Activated CD4-positive, alpha-beta T cell treated with anti-CD3 and anti-CD28 coated beads, Interleukin-2, amount 50 U/mL, for 16 hours (primary cell): ENCODE measurements at regions not wholly inside any gene's neighbourhood (a gene's known extent, or its start where the extent isn't known, plus 50 kb on each side); places are given as distances from the start of the nearest gene placed in this dataset.
"Not testable (repeated sequence)": the region's sequence is repeated elsewhere in the genome, so short reads cannot be mapped to it uniquely, and the experiment has no call there.

ENCODE experiments used
- DNase-seq: peaks from one replicate; pipeline ENCODE4 v3.0.0-alpha.2; 2020

DNA sequence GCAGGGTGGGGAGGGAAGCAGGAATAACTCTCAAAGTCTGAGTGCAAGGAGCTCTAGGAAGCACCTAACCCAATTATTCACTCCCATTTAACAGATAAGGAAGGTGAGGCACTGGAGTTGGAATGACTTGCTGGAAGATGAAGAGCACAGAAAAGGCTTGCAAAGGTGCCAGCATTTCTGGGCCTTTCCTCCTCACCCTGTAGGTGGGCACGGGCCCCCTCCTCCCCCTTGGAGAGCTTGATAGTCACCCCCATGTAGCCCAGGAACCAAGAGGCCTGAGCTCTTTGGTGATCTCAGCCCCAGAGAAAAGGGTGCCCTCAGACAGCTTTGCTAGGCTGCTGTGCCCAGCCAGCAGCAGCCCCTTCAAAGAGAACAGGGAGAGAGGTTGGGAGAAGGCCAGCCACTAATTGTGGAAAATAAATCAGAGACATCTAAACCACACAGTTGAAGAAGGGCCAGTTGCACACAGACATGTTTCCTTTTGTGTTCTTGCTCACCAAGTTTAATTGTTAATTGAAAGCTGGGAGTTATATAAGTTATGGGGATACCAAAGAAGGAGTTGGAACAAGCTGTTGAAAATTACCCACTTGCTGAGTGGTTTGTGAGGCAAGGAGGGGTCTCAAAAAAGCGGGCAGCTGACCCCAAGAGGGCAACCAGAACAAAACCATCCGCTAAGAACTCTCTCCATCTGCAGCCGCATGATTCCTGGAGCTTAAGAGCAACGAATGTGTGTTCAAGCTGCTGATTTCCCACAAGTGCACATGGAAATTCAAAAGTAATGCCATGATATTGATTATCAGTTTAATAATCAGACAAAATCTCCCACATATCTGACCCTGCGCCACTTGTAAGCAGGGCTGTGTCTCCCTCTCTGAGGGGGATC lies 77.0 kb downstream of the MRPL14 start:
- DNase-seq = no peak

DNA sequence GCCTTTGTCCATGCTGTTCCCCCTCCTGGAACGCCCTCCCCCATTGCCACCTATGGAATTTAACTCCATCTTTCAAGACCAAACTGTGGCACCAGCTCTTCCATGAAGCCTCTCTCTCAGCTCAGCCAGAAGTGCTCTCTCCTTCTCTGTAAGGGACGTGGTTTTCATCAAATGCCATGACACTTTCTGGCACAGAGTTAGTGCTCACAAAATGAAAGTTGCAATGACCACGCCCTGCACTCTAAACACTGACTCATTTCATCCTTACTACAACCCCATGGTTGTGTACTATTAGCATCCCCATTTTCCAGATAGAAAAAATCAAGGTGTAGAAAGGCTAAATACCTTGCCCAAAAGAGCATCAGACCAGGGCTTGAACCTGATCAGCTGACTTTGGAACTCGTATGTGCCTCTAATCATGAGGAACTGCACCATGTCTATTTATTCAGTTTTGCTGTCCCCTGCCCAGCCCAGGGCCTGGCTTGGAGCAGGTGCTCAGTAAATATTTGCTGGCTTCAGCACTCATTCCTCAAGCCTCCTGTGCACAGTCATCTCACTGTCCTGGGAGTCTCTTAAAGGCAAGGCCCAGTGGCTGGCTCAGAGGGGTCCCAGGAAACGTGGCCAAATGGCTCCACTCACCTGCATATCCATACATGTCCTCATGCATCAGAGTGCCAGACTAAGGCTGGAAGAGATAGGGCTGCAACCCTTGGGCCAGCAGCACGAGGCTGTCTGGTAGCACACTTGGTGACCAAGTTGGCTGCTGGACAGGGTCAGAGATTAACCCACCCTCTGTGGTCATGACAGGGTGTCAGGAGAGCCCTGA lies 77.9 kb downstream of the MRPL14 start:
- peak; percentile 48 for DNase-seq

GRCh38 chr6:44048277-44048676 lies 79.0 kb downstream of the MRPL14 start:
- no peak for DNase-seq

DNA sequence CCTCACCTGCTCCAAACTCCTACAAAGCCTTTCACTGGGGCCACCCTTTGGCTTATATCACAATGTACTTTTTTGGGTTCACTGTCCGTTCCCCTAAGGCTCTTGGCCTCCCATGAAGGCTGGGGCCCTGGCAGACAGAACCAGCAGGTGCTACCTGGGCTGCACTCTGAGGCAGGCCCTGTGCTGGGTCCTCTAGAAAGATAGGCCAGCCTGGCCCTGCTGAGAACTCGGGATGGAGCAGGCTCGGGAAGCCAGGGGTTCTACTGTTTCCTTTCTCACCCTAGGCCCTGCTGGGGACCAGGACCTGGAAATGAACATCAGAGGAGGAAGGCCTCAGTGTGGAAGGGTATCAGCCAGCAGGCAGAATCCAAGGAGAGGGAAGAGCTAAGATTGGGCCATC lies 79.5 kb downstream of the MRPL14 start:
- no peak for DNase-seq

DNA sequence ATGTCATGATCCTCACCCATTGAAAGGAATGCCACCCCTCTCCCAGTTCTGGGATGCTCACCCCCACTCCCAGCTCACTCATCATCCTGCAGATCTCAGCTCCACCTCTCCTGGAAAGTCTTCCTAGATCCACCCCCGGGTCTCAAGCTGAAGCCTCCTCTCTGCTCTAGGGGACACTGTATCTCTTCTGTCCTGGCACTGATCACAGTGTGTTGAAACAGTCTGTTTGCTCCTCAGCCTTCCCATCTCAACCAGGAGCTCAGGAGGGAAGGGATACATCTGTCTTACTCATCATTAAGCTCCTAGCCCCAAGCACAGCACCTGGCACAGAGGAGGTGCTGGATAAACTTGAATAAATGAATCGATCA lies 80.1 kb downstream of the MRPL14 start:
- DNase-seq = no peak

GRCh38 chr6:44046516-44047178 lies 80.6 kb downstream of the MRPL14 start:
- no peak for DNase-seq

- DNase-seq = no peak
Observed at GRCh38 chr6:44045672-44046015, 81.6 kb downstream of the MRPL14 start.

DNA sequence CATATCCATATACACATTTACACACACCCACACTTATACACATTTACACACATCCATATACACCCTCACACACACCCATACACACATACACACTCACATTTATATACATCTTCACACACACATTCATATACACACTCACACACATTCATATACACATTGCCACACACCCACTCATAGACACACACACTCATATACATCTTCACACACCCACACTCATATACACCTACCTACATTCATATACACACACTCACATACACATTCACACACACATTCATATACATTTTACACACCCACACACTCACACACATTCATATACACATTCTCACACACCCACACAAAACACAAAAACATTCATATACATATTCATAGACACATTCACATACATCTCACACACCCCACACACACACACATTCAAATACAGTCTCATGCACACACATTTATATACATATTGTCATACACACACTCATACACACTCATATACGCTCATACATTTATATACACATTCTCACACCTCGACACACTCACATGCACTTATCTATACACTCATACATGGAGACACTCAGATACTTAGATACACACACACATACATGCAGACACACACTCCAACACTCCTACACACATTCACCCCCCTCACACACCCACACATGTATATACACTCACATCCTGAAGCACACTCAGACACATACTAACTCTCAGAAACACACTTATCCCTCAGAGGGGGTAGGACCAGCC lies 82.1 kb downstream of the MRPL14 start:
- no peak for DNase-seq

GRCh38 chr6:44044154-44044539 lies 83.1 kb downstream of the MRPL14 start:
- DNase-seq = no peak

DNA sequence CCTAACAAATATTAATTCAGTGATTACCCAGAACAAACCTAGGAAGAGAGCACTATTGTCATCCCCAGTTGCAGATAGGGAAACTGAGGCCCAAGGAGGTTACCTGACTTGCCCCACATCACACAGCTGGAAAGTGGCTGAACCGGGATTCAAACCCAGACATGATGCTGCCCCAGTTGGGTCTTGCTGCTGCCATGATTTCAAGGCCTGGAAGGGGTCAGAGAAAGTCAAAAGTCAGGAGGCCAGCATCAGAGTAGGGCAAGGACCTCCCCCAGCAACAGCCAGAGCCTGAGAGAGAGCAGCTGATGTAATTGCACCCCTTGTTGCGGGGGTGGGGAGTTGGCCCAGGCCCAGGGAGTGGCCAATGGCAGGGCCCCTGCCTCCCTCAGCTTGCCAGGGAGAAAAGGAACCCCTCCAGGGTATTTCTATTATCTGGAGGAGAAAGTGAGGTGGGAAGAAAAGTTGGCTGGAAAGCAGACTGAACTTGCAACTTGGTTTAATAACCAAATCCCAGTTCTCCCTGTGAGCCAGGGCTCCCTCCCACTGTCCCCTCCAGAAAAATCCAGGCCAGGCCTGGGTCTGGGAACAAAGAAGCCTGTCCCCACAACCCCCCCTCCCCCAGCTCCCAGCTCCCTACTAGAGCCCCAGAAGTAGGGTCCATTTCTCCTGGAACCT lies 83.6 kb downstream of the MRPL14 start:
- DNase-seq = no peak

DNA sequence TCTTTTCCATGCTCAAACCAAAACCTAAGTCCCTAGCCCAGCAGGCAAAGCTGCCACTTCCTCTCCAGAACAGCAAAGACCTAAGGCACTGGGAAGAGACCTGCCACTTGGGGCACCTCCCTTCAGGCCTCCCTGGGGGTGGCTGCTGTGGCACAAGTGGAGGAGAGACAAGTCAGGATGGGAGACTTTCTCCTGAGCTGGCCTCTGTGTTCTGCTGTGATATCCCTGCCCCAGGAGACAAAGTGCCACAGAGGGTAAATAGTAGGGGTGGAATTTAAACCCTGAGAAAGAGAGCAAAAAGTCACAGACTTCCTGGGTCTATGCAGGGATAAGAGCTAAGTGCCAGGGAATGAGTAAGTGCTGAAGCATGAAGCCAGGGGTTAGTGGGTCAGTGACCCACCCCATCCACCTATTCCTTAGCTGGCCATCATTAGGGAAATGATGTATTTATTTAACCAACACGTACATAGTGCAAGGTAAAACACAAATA lies 84.2 kb downstream of the MRPL14 start:
- no peak for DNase-seq

- DNase-seq = no peak
Observed at GRCh38 chr6:44042261-44042988, 84.8 kb downstream of the MRPL14 start.

DNA sequence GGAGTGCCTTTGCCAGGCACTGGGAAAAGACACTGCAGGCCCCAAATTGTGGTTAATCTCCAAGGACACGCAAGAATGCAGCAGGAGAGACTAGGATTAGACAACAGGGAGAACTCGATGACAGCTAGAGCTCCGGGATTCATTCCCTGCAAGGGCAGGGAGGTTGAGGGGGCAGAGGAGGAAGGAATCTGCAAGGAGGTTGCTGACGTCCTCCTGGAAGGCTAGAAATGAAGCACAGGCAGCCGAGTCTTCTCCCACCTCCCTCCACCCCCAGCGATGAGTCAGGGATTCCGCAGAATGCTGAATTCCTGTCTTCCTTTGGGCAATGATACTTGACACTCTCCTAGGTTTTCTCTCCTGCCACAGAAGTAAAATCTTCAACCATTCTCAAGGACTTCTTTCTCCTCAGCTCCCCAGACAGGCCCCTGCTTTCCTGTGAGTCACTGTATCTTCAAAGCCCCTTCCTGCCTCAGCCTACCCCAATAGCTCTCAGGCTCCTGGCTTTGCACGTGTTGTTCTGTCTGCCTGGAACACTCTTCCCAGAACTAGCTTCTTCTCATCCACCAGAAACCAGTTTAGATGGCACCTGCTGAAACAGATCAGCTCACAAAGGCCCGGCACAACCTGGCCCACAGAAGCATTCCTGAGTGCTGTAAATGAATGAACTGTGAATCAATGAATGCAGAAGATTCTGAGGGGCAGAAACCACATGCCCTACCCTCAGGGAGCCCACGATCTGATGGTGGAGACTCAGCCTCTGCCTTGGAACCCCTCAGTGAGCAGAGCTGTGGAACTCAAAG lies 85.6 kb downstream of the MRPL14 start:
- DNase-seq = no peak

DNA sequence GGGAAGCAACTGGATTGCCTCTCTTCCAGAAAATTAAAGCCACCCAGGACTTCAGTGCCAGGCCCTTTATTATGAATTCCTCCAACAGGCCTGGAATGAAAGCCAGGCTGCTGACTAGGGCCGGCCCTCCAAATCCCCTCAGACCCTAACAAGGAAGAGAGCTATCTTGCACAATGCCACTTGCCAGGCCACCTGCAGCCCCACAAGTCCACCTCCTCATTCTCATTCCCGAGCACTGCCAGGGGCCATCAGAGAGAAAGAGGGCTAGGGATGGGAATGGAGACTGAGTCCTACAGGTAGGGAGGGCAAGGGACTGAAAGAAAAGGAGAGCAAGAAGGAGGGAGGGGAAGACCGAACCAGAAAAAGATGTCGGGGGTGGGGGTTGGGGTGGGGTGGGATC lies 86.5 kb downstream of the MRPL14 start:
- DNase-seq = no peak

GRCh38 chr6:44039839-44040350 lies 87.4 kb downstream of the MRPL14 start:
- no peak for DNase-seq

DNA sequence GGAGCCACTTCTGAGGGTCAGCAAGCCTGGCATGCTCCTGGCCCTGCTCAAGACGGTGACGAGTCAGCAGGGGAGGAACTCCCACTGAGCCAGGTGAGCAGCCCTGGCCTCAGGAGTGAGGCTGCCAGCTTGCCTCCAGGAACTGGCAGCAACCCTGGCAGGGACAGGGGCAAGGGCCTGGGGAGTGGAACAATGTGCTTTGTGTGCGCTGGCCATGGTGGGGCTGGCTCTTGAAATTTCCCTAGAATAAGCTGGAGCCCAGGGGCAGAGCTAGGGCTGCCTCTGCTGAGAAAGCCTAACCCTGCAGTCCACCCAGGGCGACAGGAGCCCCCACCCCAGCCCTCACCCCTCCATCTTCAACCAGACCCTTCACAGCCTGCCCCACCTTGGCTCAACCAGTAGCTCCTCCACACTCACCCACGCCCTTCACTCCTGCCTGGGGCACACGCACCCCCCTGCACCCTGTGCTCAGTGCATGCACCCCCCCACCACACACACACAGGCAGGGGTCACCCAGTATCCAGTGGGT lies 88.0 kb downstream of the MRPL14 start:
- DNase-seq = no peak

- no peak for DNase-seq
Observed at GRCh38 chr6:44038543-44039065, 88.6 kb downstream of the MRPL14 start.

- no peak for DNase-seq
Observed at GRCh38 chr6:44037847-44038542, 89.3 kb downstream of the MRPL14 start.

DNA sequence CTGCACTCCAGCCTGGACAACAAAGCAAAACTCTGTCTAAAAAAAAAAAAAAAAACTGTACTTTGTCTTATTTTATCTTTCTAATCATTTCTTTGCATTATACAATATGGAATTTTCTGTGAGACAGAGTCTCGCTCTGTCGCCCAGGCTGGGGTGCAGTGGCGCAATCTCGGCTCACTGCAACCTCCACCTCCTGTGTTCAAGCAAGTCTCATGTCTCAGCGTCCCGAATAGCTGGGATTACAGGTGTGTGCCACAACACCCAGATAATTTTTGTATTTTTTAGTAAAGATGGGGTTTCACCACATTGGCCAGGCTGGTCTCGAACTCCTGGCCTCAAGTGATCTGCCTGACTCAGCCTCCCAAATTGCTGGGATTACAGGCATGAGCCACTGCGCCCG lies 90.0 kb downstream of the MRPL14 start:
- not testable (repeated sequence) for DNase-seq
